Activated naive CD8-positive, alpha-beta T cell treated with anti-CD3 and anti-CD28 coated beads for 36 hours (primary cell): ENCODE measurements at regions not wholly inside any gene's neighbourhood (a gene's known extent, or its start where the extent isn't known, plus 50 kb on each side); places are given as distances from the start of the nearest gene placed in this dataset.

ENCODE experiments used
- DNase-seq: peaks from one replicate; pipeline ENCODE4 v3.0.0; 2021
- H3K27ac Mint-ChIP-seq: one replicate; pipeline ENCODE4 v1.8.0; 2022; ENCODE audit warnings: mild to moderate bottlenecking, moderate library complexity, mixed read lengths
- H3K27me3 Mint-ChIP-seq: one replicate; pipeline ENCODE4 v1.8.0; 2022; ENCODE audit warnings: mild to moderate bottlenecking, mixed read lengths
- H3K36me3 Mint-ChIP-seq: one replicate; pipeline ENCODE4 v1.8.0; 2021; ENCODE audit warnings: mild to moderate bottlenecking, mixed read lengths
- H3K4me1 Mint-ChIP-seq: one replicate; pipeline ENCODE4 v1.8.0; 2021; ENCODE audit warnings: mixed read lengths
- H3K4me3 Mint-ChIP-seq: one replicate; pipeline ENCODE4 v1.8.0; 2022; ENCODE audit warnings: mild to moderate bottlenecking, moderate library complexity, mixed read lengths
- H3K9me3 Mint-ChIP-seq: one replicate; pipeline ENCODE4 v1.8.0; 2022; ENCODE audit warnings: mixed read lengths

- no peaks in the 10 kb centered on the region for H3K4me1 Mint-ChIP-seq
- DNase-seq, result no peak
- peaks cover 8% of the 10 kb centered on the region for H3K9me3 Mint-ChIP-seq
- no peak overlapping the region for H3K27ac Mint-ChIP-seq
- no peaks in the 10 kb centered on the region for H3K27me3 Mint-ChIP-seq
- no peak overlapping the region for H3K4me3 Mint-ChIP-seq
- peaks cover 5% of the 10 kb centered on the region for H3K36me3 Mint-ChIP-seq
These were observed 83.9 kb downstream of the SOD2 start for GRCh38 chr6:159608961-159609651.

- no peaks in the 10 kb centered on the region for H3K4me1 Mint-ChIP-seq
- no peaks in the 10 kb centered on the region for H3K36me3 Mint-ChIP-seq
- peaks cover 1% of the 10 kb centered on the region for H3K27me3 Mint-ChIP-seq
These were observed 86.3 kb downstream of the SOD2 start for GRCh38 chr6:159606786-159607185.

DNA sequence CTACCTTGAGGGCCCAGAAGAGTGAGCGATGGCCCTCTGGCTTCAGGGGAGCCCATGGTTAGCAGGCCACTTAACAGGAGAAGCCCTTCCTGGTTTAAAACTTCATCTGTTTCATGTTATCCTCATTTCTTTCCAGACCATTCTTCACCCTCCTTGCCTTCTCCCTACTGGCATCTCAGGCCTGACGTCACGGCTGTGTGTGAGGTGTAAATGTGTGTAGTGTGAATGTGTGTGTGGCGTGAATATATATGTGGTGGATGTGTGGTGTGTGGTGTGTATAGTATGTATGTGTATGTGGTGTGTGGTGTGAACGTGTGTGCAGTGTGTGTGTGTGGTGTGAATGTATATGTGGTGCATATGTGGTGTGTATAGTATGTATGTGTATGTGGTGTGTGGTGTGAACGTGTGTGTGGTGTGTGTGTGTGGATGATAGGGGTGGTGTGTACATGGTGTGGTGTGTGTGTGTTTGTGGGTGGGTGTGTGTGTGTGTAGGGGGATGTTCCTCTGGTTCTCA is 88.5 kb downstream of the SOD2 start:
- no peak overlapping the region for H3K27ac Mint-ChIP-seq
- H3K36me3 Mint-ChIP-seq, result no peaks in the 10 kb centered on the region
- H3K9me3 Mint-ChIP-seq, result peaks cover 4% of the 10 kb centered on the region
- DNase-seq, result no peak
- H3K4me1 Mint-ChIP-seq, result no peaks in the 10 kb centered on the region
- no peak overlapping the region for H3K4me3 Mint-ChIP-seq
- H3K27me3 Mint-ChIP-seq, result peaks cover 7% of the 10 kb centered on the region

More at GRCh38 chr6:159606786-159607185, 86.3 kb downstream of the SOD2 start:
- H3K9me3 Mint-ChIP-seq, result peaks cover 4% of the 10 kb centered on the region
- H3K4me3 Mint-ChIP-seq, result no peak overlapping the region
- DNase-seq, result no peak
- no peak overlapping the region for H3K27ac Mint-ChIP-seq

DNA sequence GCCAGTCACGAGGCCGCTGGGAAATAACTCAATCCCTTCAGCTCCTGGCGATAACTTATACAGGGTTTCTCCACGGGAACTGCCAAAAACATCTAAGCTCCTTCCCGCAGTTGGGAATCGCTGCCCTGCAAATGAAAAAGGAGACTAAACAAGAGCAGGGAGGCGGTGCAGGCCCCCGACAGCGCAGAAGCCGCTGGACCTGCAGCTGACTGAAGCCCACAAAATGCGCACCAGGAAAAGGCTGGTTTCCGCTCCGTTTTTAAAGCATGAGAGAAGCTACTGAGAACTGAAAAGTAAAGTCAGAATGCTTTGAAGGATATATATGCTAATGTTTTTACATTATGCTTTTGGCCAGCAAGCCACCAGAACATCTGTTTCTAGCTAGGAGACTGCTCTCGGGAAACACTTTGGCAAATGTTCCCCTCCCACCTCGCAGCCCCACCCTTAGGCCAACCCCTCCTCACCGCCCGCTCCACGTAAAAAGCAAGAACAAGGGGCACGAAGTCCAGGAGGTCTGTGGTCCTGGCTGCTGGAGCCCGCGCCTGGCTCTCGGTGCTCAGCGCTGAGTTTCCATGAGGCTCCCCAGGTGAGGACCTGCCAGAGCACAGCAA is 90.5 kb downstream of the SOD2 start:
- H3K27me3 Mint-ChIP-seq, result peaks cover 7% of the 10 kb centered on the region
- no peaks in the 10 kb centered on the region for H3K36me3 Mint-ChIP-seq
- H3K27ac Mint-ChIP-seq, result no peak overlapping the region
- H3K9me3 Mint-ChIP-seq, result no peaks in the 10 kb centered on the region
- H3K4me1 Mint-ChIP-seq, result no peaks in the 10 kb centered on the region
- no peak overlapping the region for H3K4me3 Mint-ChIP-seq
- no peak for DNase-seq

GRCh38 chr6:159601211-159601610 is 91.8 kb downstream of the SOD2 start:
- DNase-seq, result no peak
- Mint-ChIP-seq H3K27ac (no peak overlapping the region), H3K4me1 (no peaks in the 10 kb centered on the region), H3K9me3 (no peaks in the 10 kb centered on the region), H3K27me3 (peaks cover 7% of the 10 kb centered on the region), H3K4me3 (no peak overlapping the region), H3K36me3 (no peaks in the 10 kb centered on the region)

DNA sequence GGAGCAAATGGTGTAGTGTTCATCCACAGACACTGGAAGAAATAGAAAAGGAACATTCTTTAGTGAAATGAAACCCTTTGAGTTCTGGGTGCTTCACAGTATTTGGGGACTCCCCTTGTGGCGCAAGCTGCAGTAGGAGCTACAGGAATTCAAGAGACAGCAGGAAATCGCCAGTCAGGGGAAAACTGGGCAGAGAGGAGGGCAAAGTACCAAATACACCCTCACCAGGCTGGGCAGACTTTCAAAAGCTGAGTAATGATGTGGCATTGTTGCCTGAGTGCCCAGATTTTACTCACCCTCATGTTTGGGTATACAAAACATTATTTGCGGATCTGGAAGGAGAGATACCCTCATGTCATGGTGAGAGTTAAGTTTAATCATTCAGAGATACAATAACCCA is 97.9 kb downstream of the SOD2 start:
- DNase-seq, result peak; percentile 11
- H3K4me1 Mint-ChIP-seq, result peaks cover 13% of the 10 kb centered on the region
- H3K27ac Mint-ChIP-seq, result peak overlapping the region; percentile 58
- H3K36me3 Mint-ChIP-seq, result peaks cover 1% of the 10 kb centered on the region
- H3K27me3 Mint-ChIP-seq, result no peaks in the 10 kb centered on the region
- H3K9me3 Mint-ChIP-seq, result no peaks in the 10 kb centered on the region
- H3K4me3 Mint-ChIP-seq, result no peak overlapping the region

GRCh38 chr6:159594750-159595117 is 98.3 kb downstream of the SOD2 start:
- H3K36me3 Mint-ChIP-seq, result peaks cover 1% of the 10 kb centered on the region
- H3K27ac Mint-ChIP-seq, result peak overlapping the region; percentile 58

DNA sequence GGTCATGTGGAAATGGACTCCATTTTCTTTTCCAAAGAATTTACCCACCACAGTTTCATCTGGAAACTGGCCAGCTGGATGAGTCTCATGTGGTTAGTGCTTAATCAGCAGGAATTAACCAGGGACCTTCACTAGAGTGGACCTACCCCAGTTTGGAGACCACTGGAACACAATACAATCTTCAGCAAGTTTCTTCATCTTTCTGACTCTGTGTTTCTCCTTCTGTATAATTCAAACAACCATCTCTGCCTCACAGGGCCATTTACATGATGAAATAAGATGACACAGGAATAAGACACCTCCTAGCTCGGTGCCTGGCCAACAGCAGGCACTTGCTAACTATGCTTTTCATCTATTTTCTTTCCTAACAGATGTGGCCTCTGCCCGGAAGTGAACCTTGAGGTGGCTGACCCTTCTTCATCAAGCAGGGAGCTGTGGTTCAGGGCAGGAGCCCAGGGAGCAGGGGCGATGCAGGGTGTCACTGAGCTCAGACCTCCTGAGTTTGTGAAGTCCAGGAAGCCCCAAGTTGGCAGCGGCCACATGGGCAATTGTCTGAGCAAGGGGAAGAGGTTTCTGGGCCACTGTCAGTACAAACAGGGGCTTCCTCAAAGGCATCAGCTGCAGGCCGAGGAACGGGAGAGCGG is 98.8 kb downstream of the SOD2 start:
- peak overlapping the region; percentile 34 for H3K27ac Mint-ChIP-seq
- H3K36me3 Mint-ChIP-seq, result peaks cover 1% of the 10 kb centered on the region
- no peaks in the 10 kb centered on the region for H3K9me3 Mint-ChIP-seq
- H3K4me1 Mint-ChIP-seq, result peaks cover 13% of the 10 kb centered on the region
- peak overlapping the region; percentile 22 for H3K4me3 Mint-ChIP-seq
- DNase-seq, result no peak
- no peaks in the 10 kb centered on the region for H3K27me3 Mint-ChIP-seq

More at GRCh38 chr6:159594750-159595117, 98.3 kb downstream of the SOD2 start:
- Mint-ChIP-seq H3K4me3 (no peak overlapping the region), H3K4me1 (peaks cover 13% of the 10 kb centered on the region), H3K9me3 (no peaks in the 10 kb centered on the region), H3K27me3 (no peaks in the 10 kb centered on the region)
- no peak for DNase-seq

- peaks cover 5% of the 10 kb centered on the region for H3K27me3 Mint-ChIP-seq
- no peaks in the 10 kb centered on the region for H3K9me3 Mint-ChIP-seq
- no peak overlapping the region for H3K27ac Mint-ChIP-seq
- H3K4me1 Mint-ChIP-seq, result peaks cover 12% of the 10 kb centered on the region
- H3K36me3 Mint-ChIP-seq, result peaks cover 1% of the 10 kb centered on the region
- H3K4me3 Mint-ChIP-seq, result no peak overlapping the region
- DNase-seq, result no peak
These were observed 102.2 kb downstream of the SOD2 start for GRCh38 chr6:159590835-159591234.

GRCh38 chr6:159586684-159587083 is 106.4 kb downstream of the SOD2 start:
- peaks cover 5% of the 10 kb centered on the region for H3K27me3 Mint-ChIP-seq
- no peak for DNase-seq
- H3K4me3 Mint-ChIP-seq, result no peak overlapping the region
- no peak overlapping the region for H3K27ac Mint-ChIP-seq
- peaks cover 2% of the 10 kb centered on the region for H3K4me1 Mint-ChIP-seq
- no peaks in the 10 kb centered on the region for H3K36me3 Mint-ChIP-seq
- H3K9me3 Mint-ChIP-seq, result no peaks in the 10 kb centered on the region

- DNase-seq, result no peak
- H3K4me1 Mint-ChIP-seq, result peaks cover 2% of the 10 kb centered on the region
- H3K27ac Mint-ChIP-seq, result no peak overlapping the region
- no peaks in the 10 kb centered on the region for H3K9me3 Mint-ChIP-seq
- H3K27me3 Mint-ChIP-seq, result peaks cover 15% of the 10 kb centered on the region
- H3K36me3 Mint-ChIP-seq, result peaks cover 3% of the 10 kb centered on the region
- no peak overlapping the region for H3K4me3 Mint-ChIP-seq
These were observed 110.3 kb downstream of the SOD2 start for GRCh38 chr6:159582736-159583135.

GRCh38 chr6:159578629-159579028 is 114.4 kb downstream of the SOD2 start:
- no peak overlapping the region for H3K27ac Mint-ChIP-seq
- no peak overlapping the region for H3K4me3 Mint-ChIP-seq
- H3K27me3 Mint-ChIP-seq, result peaks cover 20% of the 10 kb centered on the region
- peaks cover 3% of the 10 kb centered on the region for H3K36me3 Mint-ChIP-seq
- H3K9me3 Mint-ChIP-seq, result no peaks in the 10 kb centered on the region
- H3K4me1 Mint-ChIP-seq, result no peaks in the 10 kb centered on the region
- DNase-seq, result no peak

GRCh38 chr6:159577564-159577963 is 115.5 kb downstream of the SOD2 start:
- Mint-ChIP-seq H3K4me3 (no peak overlapping the region), H3K4me1 (no peaks in the 10 kb centered on the region), H3K27ac (no peak overlapping the region), H3K27me3 (peaks cover 20% of the 10 kb centered on the region), H3K9me3 (no peaks in the 10 kb centered on the region), H3K36me3 (peaks cover 3% of the 10 kb centered on the region)
- no peak for DNase-seq

- H3K27ac Mint-ChIP-seq, result no peak overlapping the region
- peaks cover 10% of the 10 kb centered on the region for H3K9me3 Mint-ChIP-seq
- peaks cover 8% of the 10 kb centered on the region for H3K27me3 Mint-ChIP-seq
- no peaks in the 10 kb centered on the region for H3K4me1 Mint-ChIP-seq
- H3K4me3 Mint-ChIP-seq, result no peak overlapping the region
- no peak for DNase-seq
- no peaks in the 10 kb centered on the region for H3K36me3 Mint-ChIP-seq
These were observed 120.5 kb downstream of the SOD2 start for GRCh38 chr6:159572439-159573110.

- DNase-seq, result no peak
- Mint-ChIP-seq H3K27ac (no peak overlapping the region), H3K4me1 (no peaks in the 10 kb centered on the region)
These were observed 127.8 kb downstream of the SOD2 start for GRCh38 chr6:159565181-159565710.

More at GRCh38 chr6:159565181-159565710, 127.8 kb downstream of the SOD2 start:
- no peaks in the 10 kb centered on the region for H3K36me3 Mint-ChIP-seq
- H3K9me3 Mint-ChIP-seq, result peaks cover 3% of the 10 kb centered on the region
- no peak overlapping the region for H3K4me3 Mint-ChIP-seq
- H3K27me3 Mint-ChIP-seq, result no peaks in the 10 kb centered on the region
